ENCODE measurements at regions not wholly inside any gene's neighbourhood (a gene's known extent, or its start where the extent isn't known, plus 50 kb on each side); places are given as distances from the start of the nearest gene placed in this dataset.
"Not testable (repeated sequence)": the region's sequence is repeated elsewhere in the genome, so short reads cannot be mapped to it uniquely, and the experiment has no call there.

GRCh38 chr11:98536023-98536422 lies 484.7 kb upstream of the CNTN5 start:
- TF ChIP-seq CTCF (IDR thresholded peaks at IDR 0.05; ENCODE audit: extremely low read depth, low read depth, low read length): no peak
- Histone ChIP-seq H3K9me3 (ENCODE audit: low read depth, low read length) (no peaks in the 10 kb centered on the region), H3K4me1 (ENCODE audit: insufficient read depth, low read length) (no peaks in the 10 kb centered on the region), H3K4me2 (ENCODE audit: insufficient read depth, low read length) (no peak overlapping the region), H3K79me2 (ENCODE audit: insufficient read depth, low read length) (no peaks in the 10 kb centered on the region), H3K4me3 (ENCODE audit: insufficient read depth, low read length) (no peak overlapping the region), H2AFZ (ENCODE audit: low read length) (no peak overlapping the region), H4K20me1 (ENCODE audit: insufficient read depth, low read length) (no peaks in the 10 kb centered on the region), H3K36me3 (ENCODE audit: insufficient read depth, low read length) (no peaks in the 10 kb centered on the region), H3K27ac (ENCODE audit: low read depth, low read length) (no peak overlapping the region), H3K27me3 (ENCODE audit: insufficient read depth, low read length) (no peaks in the 10 kb centered on the region)
- no peak for DNase-seq (ENCODE audit: insufficient read length, low spot score, missing footprints)

GRCh38 chr11:98538358-98538757 lies 482.4 kb upstream of the CNTN5 start:
- H3K79me2 ChIP-seq (ENCODE audit: insufficient read depth, low read length); H3K4me3 ChIP-seq (ENCODE audit: insufficient read depth, low read length); H3K4me2 ChIP-seq (ENCODE audit: insufficient read depth, low read length); DNase-seq (ENCODE audit: insufficient read length, low spot score, missing footprints); H3K4me1 ChIP-seq (ENCODE audit: insufficient read depth, low read length); H2AFZ ChIP-seq (ENCODE audit: low read length); H3K36me3 ChIP-seq (ENCODE audit: insufficient read depth, low read length); H3K9me3 ChIP-seq (ENCODE audit: low read depth, low read length); H4K20me1 ChIP-seq (ENCODE audit: insufficient read depth, low read length); H3K27me3 ChIP-seq (ENCODE audit: insufficient read depth, low read length); H3K27ac ChIP-seq (ENCODE audit: low read depth, low read length): not testable (repeated sequence)

- H4K20me1 ChIP-seq (ENCODE audit: insufficient read depth, low read length): no peaks in the 10 kb centered on the region
- H3K9me3 ChIP-seq (ENCODE audit: low read depth, low read length): no peaks in the 10 kb centered on the region
- H3K27me3 ChIP-seq (ENCODE audit: insufficient read depth, low read length): no peaks in the 10 kb centered on the region
- H3K36me3 ChIP-seq (ENCODE audit: insufficient read depth, low read length): no peaks in the 10 kb centered on the region
- H3K4me1 ChIP-seq (ENCODE audit: insufficient read depth, low read length): no peaks in the 10 kb centered on the region
- H3K27ac ChIP-seq (ENCODE audit: low read depth, low read length): no peak overlapping the region
- no peak overlapping the region for H3K4me2 ChIP-seq (ENCODE audit: insufficient read depth, low read length)
- no peaks in the 10 kb centered on the region for H3K79me2 ChIP-seq (ENCODE audit: insufficient read depth, low read length)
- no peak for DNase-seq (ENCODE audit: insufficient read length, low spot score, missing footprints)
- TF ChIP-seq CTCF (IDR thresholded peaks at IDR 0.05; ENCODE audit: extremely low read depth, low read depth, low read length): no peak
- H2AFZ ChIP-seq (ENCODE audit: low read length): no peak overlapping the region
- H3K4me3 ChIP-seq (ENCODE audit: insufficient read depth, low read length): no peak overlapping the region
Measured at GRCh38 chr11:98545544-98546175, 475.1 kb upstream of the CNTN5 start.

GRCh38 chr11:98549571-98549970 lies 471.2 kb upstream of the CNTN5 start:
- no peaks in the 10 kb centered on the region for H3K79me2 ChIP-seq (ENCODE audit: insufficient read depth, low read length)
- DNase-seq (ENCODE audit: insufficient read length, low spot score, missing footprints): no peak
- no peak for TF ChIP-seq CTCF (IDR thresholded peaks at IDR 0.05; ENCODE audit: extremely low read depth, low read depth, low read length)
- no peaks in the 10 kb centered on the region for H4K20me1 ChIP-seq (ENCODE audit: insufficient read depth, low read length)
- H3K27me3 ChIP-seq (ENCODE audit: insufficient read depth, low read length): no peaks in the 10 kb centered on the region
- H3K27ac ChIP-seq (ENCODE audit: low read depth, low read length): no peak overlapping the region
- no peak overlapping the region for H2AFZ ChIP-seq (ENCODE audit: low read length)
- H3K4me3 ChIP-seq (ENCODE audit: insufficient read depth, low read length): no peak overlapping the region
- no peaks in the 10 kb centered on the region for H3K36me3 ChIP-seq (ENCODE audit: insufficient read depth, low read length)
- H3K9me3 ChIP-seq (ENCODE audit: low read depth, low read length): no peaks in the 10 kb centered on the region
- no peaks in the 10 kb centered on the region for H3K4me1 ChIP-seq (ENCODE audit: insufficient read depth, low read length)
- no peak overlapping the region for H3K4me2 ChIP-seq (ENCODE audit: insufficient read depth, low read length)

All from osteoblast (primary cell).